Cerebellar cortex (tissue), 1 donor: ENCODE measurements at regions not wholly inside any gene's neighbourhood (a gene's known extent, or its start where the extent isn't known, plus 50 kb on each side); places are given as distances from the start of the nearest gene placed in this dataset.

ENCODE experiments used
- DNase-seq: peaks from one replicate; pipeline ENCODE4 v3.0.0-alpha.2; 2015; ENCODE audit warnings: low spot score

DNA sequence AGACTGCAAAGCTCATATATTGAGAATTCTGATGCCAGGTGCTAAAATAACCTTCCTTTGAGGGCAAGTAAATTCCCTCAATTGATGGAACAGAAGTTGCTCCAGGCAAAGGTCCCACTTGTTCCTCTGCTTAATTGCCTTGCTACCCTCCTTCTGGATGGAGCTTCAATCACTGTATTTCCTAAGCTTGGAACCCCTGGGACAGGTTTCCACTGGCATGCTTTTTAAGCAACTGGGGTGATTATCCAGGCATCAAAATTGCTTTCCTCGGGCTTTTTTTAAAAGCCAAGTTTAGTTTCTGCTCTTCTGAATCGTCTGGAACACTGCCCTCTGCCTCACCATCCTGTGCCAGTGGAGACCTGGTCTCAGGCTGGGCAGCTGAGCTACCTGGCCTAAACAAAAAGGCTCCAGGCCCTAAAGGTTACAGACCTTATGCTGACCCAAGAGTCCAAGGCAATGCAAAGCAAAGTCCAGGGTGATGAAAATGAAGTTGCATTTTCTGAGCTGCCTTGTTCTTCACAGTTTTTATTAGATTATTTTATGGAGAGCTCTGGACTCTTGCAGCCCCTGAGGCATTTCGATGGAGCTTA is 167.9 kb upstream of the CD180 start:
- peak; percentile 78 for DNase-seq

DNA sequence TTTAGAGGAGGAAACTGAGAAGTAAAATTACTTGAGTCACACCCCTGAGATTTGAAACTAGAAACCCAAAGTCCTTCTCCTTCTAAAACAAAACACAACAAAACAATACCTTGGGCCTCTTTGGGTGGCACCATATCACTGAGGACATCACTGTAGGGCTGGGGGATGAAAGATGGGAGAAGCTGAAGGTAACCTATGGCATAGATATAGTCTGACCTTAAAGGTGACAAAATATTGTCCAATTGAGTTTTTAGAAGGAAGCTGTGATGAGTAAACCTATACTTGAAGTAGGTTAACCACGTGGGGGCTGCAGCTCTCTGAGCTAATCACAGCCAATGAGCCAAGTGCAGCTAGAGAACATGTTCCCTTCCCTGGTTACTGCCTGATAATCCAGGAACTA is 167.4 kb upstream of the CD180 start:
- DNase-seq = no peak

DNA sequence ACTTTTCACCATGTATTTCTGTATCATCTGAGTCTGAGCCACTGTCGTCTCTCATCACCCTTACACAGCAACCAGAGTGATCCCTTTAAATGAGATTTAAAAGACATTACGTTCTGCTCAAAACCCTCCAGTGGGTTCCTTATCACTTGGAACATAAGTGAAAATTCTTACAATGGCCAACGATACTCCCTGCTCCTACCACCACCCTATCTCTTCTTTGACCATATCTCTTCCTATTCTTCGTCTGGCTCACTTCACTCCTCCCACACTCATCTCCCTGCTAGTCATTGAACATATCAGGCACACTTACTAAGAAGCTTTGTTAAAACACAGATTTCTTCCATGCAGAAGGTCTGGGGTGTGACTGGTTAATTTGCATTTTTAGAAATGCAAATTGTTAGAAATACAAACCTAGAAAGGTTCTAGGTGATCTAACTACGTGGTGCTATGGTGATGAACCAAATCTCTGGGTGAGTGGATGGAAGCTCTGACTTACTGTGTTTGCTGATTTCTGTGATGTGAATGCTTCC is 166.6 kb upstream of the CD180 start:
- DNase-seq = no peak

DNA sequence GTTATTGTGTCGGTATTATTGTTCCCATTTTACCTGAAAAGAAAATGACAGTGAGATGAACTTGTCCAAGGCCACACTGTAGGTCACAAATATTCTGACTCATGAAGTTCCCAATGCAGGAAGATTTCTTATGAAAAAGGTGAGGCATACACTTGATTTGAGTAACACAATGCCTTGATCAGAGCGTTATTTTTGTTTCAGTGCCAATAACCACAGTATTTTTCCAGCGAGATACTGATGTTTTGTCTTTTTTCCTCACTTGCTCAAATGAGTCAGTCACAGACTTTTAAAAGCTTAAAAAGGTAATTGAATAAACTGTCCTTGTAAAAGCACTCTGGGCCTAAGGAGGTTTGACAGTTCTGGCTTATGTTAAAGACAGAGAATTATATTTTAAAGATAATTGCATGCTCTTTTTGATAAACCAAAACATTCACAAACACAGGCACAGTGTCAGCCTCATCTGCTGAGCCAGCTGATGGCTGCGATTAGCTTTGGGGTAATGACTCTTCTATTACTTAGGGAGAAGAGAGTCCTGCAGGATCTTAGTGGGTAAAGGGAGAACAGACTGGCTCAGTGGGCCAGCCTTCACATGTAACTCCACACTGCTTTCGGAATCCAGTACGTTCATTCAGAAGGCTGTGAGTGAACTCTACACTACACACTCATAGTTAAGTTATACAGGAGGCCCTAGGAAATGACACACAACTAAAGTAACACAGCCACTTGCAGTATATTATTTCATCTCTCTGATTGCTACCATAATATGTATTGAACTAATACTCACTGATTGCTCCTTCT is 165.5 kb upstream of the CD180 start:
- no peak for DNase-seq

DNA sequence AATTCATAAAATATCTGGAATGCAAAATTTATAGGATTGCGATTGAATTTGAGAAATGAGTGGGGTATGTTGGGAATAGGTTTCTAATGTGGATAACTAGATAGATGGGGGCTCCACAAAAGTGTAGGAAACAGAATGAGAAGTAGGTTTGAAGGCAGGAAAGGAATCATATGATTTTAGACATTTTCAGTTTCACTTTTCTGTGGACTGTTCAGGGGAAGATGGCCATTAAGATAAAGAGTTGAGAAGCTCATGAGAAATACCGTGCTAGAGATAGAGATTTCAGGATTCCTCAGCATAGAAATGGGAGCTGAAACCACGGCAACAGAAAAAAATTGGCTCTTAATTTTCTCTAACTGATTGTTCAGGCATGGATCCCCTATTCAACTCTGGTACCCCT is 163.4 kb upstream of the CD180 start:
- no peak for DNase-seq

DNA sequence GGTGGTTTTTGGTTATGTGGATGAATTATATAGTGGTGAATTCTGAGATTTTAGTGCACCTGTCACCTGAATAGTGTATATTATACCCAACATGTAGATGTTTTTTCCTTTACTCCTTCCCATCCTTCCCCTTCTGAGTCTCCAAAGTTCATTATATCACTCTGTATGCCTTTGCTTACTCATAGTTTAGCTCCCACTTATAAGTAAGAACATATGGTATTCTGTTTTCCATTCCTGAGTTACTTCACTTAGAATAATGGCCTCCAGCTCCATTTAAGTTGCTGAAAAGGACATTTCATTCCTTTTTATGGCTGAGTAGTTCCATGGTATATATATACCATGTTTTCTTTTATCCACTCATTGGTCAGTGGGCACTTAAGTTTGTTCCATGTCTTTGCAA is 161.6 kb upstream of the CD180 start:
- no peak for DNase-seq

DNA sequence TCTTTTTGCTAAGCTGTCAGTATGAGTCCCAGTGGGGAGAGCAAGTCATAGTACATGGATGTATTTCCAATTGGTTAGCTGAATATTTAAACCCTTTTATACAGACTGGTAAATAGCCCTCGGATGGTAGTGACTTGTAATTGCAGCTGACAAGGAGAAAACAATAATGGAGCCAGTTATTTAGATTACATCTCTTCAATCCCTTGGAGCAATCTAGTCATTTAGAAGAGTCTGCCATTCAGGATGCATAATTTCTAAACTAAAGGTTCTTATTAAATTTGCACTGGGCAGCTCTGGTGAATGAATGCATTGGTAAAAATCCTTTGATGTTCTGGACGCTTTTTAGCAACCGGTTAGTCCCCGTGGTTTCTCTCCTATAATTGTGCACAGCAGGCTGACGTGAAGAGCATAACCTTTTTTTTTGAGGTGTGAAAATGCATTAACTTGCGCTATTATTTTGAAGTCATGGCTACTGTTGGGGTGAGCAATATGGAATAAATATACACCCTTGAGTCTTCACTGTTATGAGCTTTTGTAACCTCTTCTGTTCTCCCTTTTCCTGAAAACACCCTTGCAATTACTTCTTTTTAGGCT is 158.6 kb upstream of the CD180 start:
- no peak for DNase-seq

DNA sequence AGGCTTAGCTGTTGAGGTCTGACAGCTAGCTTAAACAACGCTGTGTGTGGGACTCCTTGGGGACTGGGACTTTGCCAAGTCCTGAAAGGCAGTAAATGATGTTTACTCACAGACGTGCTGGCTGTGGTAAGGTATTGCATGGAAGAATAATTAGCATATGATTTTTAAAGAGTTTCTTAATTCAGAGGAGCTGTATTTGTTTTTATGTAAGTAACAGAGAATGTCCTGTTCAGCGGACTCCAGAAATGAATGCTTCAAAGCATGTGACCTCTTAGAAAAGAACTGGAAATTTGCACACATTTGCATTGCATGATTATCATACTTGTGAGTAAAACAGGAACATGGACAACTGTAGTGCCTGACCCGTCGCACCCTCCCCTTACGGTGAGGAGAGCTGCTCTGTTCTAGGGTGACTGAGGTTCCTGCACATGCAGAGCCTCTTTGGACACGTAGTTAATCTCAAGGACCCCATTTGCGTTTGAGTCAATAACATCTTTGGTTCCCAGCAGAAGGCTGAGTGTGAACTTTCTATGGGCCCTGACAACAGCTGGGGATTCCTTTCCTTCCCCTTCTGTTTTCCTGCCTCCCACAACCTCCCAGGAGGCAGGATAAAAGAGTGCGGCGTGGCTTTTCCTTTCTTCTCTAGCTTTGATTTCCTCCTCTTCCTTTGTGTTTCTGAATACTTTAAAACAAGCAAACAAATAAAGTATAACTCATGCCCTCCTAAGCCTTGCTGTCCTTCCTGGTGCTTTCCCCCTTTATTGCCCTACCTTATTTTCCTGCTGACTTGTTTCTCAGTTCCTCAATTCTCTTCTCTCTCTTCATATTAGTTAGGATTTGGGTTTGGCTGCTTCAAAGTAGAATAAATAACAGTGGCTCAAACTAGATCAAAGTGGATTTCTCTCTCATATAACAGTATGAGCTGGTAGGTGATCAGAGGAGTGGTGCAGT is 157.2 kb upstream of the CD180 start:
- no peak for DNase-seq

DNA sequence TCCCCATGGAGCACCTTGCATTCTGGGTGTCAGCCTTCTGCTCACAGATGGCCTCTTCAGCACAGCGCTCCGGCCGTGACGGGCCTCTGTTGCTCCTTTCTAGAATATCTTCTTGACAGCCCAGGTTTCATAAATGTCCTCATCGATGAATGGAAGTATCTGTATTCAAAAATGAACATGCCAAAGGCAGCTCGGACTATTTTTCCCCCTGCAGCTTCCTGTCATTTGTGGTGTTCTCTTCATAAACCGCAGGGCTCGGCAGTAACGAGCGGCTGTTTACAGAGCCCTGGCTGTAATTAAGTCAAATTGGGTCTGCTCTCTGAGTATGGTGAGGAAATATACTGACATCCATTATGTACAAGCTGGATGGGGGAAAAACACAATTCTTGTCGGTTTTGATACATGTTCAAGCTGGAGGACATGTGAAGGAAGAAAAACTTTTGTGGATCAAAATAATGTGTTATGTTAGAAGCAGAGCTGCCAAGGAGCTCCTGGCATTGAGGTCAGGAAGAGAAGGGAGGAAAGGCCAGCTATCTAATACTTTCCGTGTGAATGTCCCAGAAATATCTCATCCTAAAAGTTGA is 154.1 kb upstream of the CD180 start:
- DNase-seq = peak; percentile 31

DNA sequence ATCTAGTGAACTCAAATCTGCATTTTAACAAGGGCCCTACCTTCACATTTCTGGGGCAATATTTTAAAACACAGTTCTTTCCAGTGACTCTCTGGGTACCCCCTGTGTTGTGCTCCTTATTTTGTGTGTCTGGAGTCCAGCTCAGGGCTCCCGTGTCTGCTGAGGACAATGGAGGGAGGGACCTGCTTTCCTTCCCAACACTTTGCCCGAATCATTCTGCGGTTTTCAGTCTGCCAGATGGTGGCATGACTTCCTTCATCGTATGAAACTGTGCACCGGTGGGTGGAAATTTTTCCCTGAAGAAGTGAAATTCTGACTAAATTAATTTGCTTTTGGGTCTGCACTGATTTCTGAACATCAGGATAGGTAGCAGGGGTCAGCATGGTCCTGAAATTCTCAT is 153.6 kb upstream of the CD180 start:
- DNase-seq = peak; percentile 33

DNA sequence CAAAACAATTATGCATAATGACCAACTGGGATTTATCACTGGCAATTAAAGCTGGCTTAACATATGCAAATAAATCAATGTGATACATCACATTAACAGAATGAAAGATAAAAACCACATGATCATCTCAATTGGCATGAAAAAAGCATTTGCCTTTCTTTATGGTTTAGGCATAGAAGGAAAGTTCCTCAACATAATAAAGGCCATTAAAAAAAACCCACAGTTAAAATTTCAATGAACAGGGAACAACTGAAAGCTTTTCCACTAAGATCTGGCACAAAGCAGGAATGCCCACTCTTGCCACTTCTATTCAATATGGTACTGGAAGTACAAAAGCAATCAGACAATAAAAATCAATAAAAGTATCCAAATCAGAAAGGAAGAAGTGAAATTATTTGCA is 151.2 kb upstream of the CD180 start:
- no peak for DNase-seq

DNA sequence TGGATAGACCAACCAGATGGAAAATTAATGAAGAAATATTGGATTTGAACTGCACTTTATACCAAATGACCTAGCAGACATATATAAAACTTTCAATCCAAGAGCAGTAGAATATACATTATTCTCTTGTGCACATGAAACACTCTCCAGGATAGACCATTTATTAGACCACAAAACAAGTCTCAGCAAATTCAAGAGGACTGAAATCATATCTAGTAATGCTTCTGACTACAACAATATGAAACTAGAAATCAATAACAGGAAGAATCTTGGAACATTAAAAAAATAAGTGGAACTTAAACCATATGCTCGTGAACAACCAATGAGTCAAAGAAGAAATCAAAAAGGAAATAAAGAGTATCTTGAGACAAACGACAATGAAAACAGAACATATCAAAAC is 150.0 kb upstream of the CD180 start:
- DNase-seq = no peak

DNA sequence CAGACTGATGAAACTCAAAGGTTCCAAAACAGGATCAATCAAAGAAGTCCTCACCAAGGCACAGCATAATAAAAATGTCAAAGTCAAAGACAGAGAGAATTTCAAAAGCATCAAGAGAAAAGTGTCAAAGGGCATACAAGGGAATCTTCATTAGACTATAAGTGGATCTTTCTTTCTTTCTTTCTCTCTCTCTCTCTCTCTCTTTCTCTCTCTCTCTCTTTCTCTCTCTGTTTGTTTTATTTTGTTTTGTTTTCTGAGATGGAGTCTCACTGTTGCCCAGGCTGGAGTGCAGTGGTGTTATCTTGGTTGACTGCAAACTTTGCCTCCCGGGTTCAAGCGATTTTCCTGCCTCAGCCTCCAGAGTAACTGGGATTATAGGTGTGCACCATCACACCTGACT is 148.3 kb upstream of the CD180 start:
- DNase-seq = no peak

DNA sequence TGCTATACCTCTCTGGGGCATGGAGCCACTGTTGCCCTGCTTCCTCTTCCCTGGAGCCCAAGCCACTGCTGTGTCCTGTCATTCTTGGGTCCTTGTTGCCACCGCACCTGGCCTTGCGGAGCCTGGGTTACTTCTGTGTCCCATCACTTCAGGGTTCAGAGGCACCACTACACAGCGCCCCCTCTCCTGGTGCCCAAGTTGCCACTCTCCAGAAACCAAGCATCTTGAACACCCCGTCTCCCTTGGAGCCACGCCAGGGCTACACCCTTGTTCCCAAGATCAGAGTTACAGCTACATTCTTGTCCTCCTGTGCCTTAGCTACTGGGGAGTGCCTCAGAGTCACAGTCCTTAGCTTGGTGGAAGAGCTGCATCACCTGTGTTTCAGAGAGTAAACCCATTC is 147.2 kb upstream of the CD180 start:
- no peak for DNase-seq

DNA sequence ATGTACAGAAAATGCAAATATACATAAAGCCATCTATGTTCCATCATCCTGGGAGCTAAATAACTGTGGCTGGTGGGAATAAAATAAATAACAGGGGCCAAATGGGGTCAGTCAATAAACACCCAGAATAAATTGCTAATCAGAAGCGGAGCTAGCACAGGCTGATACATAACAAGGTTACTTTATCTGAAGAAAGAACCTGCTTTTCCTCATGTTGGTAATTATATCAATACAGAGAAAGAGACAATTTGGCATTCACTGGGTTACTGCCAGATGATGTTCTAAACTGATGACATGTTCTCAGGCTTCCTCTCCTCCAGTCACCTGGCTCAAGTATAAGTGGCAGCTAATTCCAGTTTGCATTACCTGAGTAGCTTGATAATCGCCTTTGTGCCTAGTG is 144.9 kb upstream of the CD180 start:
- no peak for DNase-seq

DNA sequence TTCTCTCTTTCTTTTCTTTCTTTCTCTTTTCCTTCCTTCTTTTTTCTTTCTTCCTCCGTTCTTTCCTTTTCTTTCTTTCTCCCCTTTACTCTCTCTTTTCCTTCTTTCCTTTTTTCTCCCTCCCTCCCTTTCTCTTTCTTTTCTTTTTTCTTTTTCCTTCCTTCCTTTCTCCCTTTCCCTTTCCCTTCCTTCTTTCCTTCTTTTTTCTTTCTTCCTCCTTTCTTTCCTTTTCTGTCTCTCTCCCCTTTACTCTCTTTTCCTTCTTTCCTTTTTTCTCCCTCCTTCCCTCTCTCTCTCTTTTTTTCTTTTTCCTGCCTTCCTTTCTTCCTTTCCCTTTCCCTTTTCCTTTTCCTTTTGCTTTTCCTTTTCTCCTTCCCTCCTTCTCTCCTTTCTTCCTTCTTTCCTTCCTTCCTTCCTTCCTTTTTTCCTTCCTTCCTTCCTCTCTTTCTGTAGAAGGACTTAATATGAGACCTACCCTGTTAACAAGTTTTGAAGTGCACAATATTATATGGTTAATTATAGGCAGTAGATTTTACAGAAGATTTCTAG is 142.7 kb upstream of the CD180 start:
- no peak for DNase-seq

DNA sequence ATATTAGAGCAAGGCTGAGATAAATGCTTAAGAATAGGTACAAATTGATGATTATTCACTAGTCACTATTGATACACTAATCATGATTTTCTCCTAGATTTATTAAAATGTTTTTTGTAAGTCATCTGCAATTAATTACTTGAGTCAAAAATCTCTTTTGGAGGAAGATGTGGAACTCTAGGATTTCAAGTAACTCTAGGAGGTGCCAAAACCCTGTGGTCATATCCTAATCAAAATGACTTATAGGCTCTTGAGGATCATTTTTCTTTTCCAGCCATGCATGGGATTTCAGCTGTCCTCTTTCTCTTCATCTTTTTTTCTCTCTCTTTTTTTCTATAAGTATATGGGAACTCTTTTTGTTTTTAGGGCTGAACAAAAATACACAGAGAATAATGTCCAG is 141.8 kb upstream of the CD180 start:
- DNase-seq = peak; percentile 10

DNA sequence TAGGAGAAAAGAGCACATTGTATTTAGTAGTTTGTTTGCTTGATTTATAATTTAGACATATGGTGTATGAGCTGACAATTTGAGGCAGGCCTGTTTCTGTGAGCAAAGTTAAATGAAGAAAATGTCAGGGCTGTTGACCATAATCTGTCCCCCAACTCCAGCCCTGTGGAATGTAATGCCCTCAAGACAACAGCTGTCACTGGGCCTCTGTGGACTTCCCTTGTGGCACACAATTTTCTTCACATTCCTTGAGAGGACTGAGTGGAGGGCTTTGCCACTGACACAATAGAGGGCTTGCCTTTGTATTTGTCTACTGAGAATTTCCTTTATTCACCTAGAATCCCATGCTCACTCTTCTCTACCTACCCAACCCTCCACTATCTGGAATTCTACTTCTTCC is 141.2 kb upstream of the CD180 start:
- DNase-seq = no peak

DNA sequence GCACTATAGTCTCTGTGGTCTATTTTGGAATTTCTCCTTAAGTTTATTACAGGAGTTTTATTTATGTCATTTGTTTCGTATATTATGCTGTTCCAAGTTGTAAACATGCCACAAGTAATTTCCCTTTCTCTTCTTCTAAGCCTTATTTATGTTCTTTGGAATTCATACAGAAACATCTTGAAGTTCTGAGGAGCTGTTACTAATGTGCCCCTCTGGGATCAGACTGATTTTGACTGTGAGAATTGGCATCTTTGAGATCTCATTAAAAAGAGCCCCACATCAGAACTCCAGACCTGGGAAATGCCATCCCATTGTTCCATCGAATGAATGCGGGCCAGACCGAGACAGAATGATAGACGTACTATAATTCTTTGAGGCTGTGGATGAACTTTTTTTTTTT is 138.8 kb upstream of the CD180 start:
- DNase-seq = no peak

DNA sequence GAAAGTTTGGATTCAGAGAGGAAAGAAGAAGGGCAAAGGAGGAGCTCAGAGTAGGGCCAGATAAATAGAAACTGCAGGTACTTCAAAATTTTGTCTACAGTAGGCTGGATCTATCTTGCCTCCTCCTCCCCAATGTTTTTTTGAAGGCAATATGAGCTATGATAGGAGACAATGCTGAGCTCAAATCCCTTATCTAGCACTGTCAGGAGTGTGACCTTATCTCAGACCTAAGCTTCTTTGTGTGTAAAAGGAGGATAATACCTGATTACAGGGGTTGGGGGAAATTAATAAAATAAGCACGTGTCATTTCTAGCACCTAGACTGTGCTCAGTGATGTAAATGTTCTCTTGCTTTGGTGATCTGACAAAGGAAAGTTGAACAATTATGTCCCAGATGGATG is 137.8 kb upstream of the CD180 start:
- no peak for DNase-seq

DNA sequence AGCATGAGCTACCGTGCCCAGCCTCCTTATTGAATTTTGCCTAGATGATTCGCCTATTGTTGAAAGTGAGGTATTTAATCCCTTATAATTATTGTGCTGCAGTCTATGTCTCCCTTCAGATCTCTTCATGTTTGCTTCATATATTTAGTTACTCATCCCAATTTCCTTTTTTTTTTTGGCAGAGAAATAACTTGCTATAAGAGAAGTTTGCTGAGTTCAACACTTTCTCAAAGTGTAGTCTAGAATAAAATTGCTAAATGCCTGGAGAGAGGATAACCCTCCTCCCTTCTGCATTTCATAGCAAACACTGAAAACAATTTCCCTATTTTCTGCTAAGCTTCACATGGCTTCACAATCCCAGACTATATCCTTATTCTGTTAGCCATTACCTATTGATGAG is 136.6 kb upstream of the CD180 start:
- DNase-seq = no peak
